ENCODE measurements at regions not wholly inside any gene's neighbourhood (a gene's known extent, or its start where the extent isn't known, plus 50 kb on each side); places are given as distances from the start of the nearest gene placed in this dataset.

- TF ChIP-seq CTCF (IDR thresholded peaks at IDR 0.05) = no peak
- DNase-seq (no peak), ATAC-seq (no peak)
- Mint-ChIP-seq H3K27ac (no peak overlapping the region), H3K4me3 (no peak overlapping the region), H3K36me3 (no peaks in the 10 kb centered on the region), H3K4me1 (no peaks in the 10 kb centered on the region), H3K9me3 (no peaks in the 10 kb centered on the region), H3K27me3 (ENCODE audit: low read depth in 2 of 2) (no peaks in the 10 kb centered on the region)
- H3K9me3 ChIP-seq (ENCODE audit: control insufficient read depth, insufficient read depth, low read length) = no peaks in the 10 kb centered on the region
- no peak overlapping the region for H3K4me3 ChIP-seq (ENCODE audit: low read length)
- no peaks in the 10 kb centered on the region for H3K36me3 ChIP-seq (ENCODE audit: control insufficient read depth, insufficient read depth, low read length)
- H3K27ac ChIP-seq (ENCODE audit: low read length) = no peak overlapping the region
- intact Hi-C loops (cut with micrococcal nuclease) = no loop called here
- H3K27me3 ChIP-seq (ENCODE audit: control insufficient read depth, insufficient read depth, low read length) = no peaks in the 10 kb centered on the region
- no peaks in the 10 kb centered on the region for H3K4me1 ChIP-seq (ENCODE audit: control insufficient read depth, insufficient read depth, low read length)
These were observed 74.1 kb upstream of the ANK3 start for GRCh38 chr10:60463746-60464145.

GRCh38 chr10:60461688-60462087 lies 72.0 kb upstream of the ANK3 start:
- no peaks in the 10 kb centered on the region for H3K36me3 ChIP-seq (ENCODE audit: control insufficient read depth, insufficient read depth, low read length)
- Mint-ChIP-seq H3K27me3 (ENCODE audit: low read depth in 2 of 2) (no peaks in the 10 kb centered on the region), H3K36me3 (no peaks in the 10 kb centered on the region), H3K27ac (no peak overlapping the region), H3K9me3 (peaks cover 2% of the 10 kb centered on the region in 2 donors), H3K4me3 (no peak overlapping the region), H3K4me1 (no peaks in the 10 kb centered on the region)
- H3K9me3 ChIP-seq (ENCODE audit: control insufficient read depth, insufficient read depth, low read length) = no peaks in the 10 kb centered on the region
- ATAC-seq (no peak), DNase-seq (no peak)
- H3K27me3 ChIP-seq (ENCODE audit: control insufficient read depth, insufficient read depth, low read length) = no peaks in the 10 kb centered on the region
- no peak for TF ChIP-seq CTCF (IDR thresholded peaks at IDR 0.05)
- no peak overlapping the region for H3K4me3 ChIP-seq (ENCODE audit: low read length)
- no peak overlapping the region for H3K27ac ChIP-seq (ENCODE audit: low read length)
- intact Hi-C loops (cut with micrococcal nuclease) = no loop called here
- H3K4me1 ChIP-seq (ENCODE audit: control insufficient read depth, insufficient read depth, low read length) = no peaks in the 10 kb centered on the region
- 60% methylated on average over 5 of the region's 7 CpGs for WGBS (ENCODE audit: insufficient coverage)

- no peaks in the 10 kb centered on the region for H3K4me1 Mint-ChIP-seq
- no peak overlapping the region for H3K27ac Mint-ChIP-seq
- WGBS (ENCODE audit: insufficient coverage) = 36% methylated on average over 4 of the region's 4 CpGs
- H3K36me3 Mint-ChIP-seq = no peaks in the 10 kb centered on the region
- Histone ChIP-seq H3K27me3 (ENCODE audit: control insufficient read depth, insufficient read depth, low read length) (no peaks in the 10 kb centered on the region), H3K27ac (ENCODE audit: low read length) (no peak overlapping the region), H3K4me1 (ENCODE audit: control insufficient read depth, insufficient read depth, low read length) (no peaks in the 10 kb centered on the region), H3K9me3 (ENCODE audit: control insufficient read depth, insufficient read depth, low read length) (no peaks in the 10 kb centered on the region), H3K4me3 (ENCODE audit: low read length) (no peak overlapping the region), H3K36me3 (ENCODE audit: control insufficient read depth, insufficient read depth, low read length) (no peaks in the 10 kb centered on the region)
- TF ChIP-seq CTCF (IDR thresholded peaks at IDR 0.05) = no peak
- no peaks in the 10 kb centered on the region for H3K27me3 Mint-ChIP-seq (ENCODE audit: low read depth in 2 of 2)
- ATAC-seq (no peak), DNase-seq (no peak)
- H3K4me3 Mint-ChIP-seq = no peak overlapping the region
- H3K9me3 Mint-ChIP-seq = peaks cover 2 to 3% of the 10 kb centered on the region in 2 donors
- intact Hi-C loops (cut with micrococcal nuclease) = no loop called here
These were observed 70.2 kb upstream of the ANK3 start for GRCh38 chr10:60459701-60460457.

- no peaks in the 10 kb centered on the region for H3K4me1 ChIP-seq (ENCODE audit: control insufficient read depth, insufficient read depth, low read length)
These were observed 66.4 kb upstream of the ANK3 start for GRCh38 chr10:60456053-60456452.

More at GRCh38 chr10:60456053-60456452, 66.4 kb upstream of the ANK3 start:
- Mint-ChIP-seq H3K9me3 (peaks cover 2 to 3% of the 10 kb centered on the region in 2 donors), H3K4me3 (no peak overlapping the region), H3K4me1 (no peaks in the 10 kb centered on the region), H3K36me3 (no peaks in the 10 kb centered on the region), H3K27ac (no peak overlapping the region), H3K27me3 (ENCODE audit: low read depth in 2 of 2) (no peaks in the 10 kb centered on the region)
- no peak for ATAC-seq
- no peak for TF ChIP-seq CTCF (IDR thresholded peaks at IDR 0.05)
- H3K9me3 ChIP-seq (ENCODE audit: control insufficient read depth, insufficient read depth, low read length) = no peaks in the 10 kb centered on the region
- 94% methylated on average over 4 of the region's 4 CpGs for WGBS (ENCODE audit: insufficient coverage)
- no peaks in the 10 kb centered on the region for H3K36me3 ChIP-seq (ENCODE audit: control insufficient read depth, insufficient read depth, low read length)
- no peak overlapping the region for H3K27ac ChIP-seq (ENCODE audit: low read length)
- H3K4me3 ChIP-seq (ENCODE audit: low read length) = no peak overlapping the region
- no peaks in the 10 kb centered on the region for H3K27me3 ChIP-seq (ENCODE audit: control insufficient read depth, insufficient read depth, low read length)
- intact Hi-C loops (cut with micrococcal nuclease) = no loop called here
- DNase-seq = no peak

All from natural killer cell (primary cell).